NCI-H187 (cell line): ENCODE measurements at regions not wholly inside any gene's neighbourhood (a gene's known extent, or its start where the extent isn't known, plus 50 kb on each side); places are given as distances from the start of the nearest gene placed in this dataset.
"Not testable (repeated sequence)": the region's sequence is repeated elsewhere in the genome, so short reads cannot be mapped to it uniquely, and the experiment has no call there.

ENCODE experiments used
- DNase-seq, 2 experiments: peaks; one replicate each; lab custom pipeline; 2025; lab: John Stamatoyannopoulos, UW

DNA sequence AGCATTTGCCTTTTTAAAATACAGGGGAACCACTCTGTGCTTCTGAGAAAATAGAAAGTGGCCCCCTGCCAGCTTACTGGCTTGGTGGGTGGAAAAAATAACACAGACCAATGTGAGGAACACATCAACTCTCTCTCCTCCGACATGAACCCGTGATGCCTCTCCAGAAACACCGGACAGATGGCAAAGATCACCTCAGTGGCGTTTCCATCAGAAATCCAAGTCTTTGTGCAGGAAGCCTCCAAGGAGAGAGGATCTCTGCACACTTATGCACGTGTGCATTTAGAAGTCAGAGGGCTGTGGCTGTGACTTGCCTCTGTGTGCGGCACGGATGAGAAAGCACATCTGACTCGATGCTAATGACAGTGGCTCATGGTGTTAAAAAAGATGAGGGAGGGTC is 112.3 kb upstream of the KLF12 start:
- no peak for DNase-seq

DNA sequence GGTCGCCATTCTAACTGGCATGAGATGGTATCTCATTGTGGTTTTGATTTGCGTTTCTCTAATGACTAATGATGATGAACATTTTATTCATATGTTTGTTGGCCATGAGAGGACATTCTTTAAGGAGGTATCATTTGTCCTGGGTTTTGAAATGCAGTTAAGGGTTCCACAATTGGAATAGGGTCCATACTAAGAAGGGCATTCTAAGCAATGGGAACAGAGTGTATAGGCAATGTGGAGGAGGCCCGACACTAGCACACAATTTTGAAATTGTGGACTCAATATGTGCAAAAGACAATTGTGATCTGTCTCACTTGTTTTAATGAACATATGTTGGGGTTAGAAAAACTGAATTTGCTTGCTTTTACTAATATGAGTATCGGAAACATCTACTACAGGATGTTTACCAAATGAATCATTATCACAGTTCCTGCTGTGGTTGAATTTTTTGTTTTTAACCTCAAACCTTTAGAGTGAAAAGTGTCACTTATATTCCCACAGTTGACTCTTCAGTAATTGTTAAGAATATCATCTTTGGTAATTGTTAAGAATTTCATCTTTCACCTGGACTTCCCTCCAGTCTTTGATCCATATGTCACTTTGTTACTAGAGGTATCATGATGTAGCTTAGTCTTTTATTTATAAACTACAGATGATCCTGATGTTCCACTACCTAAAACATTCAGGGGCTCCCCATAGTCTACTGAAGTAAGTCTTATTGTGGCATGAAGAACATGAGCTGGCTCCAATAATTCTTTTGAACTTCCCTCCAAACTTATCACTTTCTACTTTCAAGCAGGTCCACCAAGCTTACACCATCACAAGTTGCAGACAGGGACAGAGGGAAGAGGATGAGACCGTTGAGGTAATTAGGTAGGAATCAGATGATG is 109.7 kb upstream of the KLF12 start:
- DNase-seq: no peak

DNA sequence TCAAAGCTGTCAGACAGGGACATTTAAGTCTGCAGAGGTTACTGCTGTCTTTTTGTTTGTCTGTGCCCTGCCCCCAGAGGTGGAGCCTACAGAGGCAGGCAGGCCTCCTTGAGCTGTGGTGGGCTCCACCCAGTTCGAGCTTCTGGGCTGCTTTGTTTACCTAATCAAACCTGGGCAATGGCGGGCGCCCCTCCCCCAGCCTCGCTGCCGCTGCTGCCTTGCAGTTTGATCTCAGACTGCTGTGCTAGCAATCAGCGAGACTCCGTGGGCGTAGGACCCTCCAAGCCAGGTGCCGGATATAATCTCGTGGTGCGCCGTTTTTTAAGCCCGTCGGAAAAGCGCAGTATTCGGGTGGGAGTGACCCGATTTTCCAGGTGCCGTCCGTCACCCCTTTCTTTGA is 107.1 kb upstream of the KLF12 start:
- not testable (repeated sequence) for DNase-seq

DNA sequence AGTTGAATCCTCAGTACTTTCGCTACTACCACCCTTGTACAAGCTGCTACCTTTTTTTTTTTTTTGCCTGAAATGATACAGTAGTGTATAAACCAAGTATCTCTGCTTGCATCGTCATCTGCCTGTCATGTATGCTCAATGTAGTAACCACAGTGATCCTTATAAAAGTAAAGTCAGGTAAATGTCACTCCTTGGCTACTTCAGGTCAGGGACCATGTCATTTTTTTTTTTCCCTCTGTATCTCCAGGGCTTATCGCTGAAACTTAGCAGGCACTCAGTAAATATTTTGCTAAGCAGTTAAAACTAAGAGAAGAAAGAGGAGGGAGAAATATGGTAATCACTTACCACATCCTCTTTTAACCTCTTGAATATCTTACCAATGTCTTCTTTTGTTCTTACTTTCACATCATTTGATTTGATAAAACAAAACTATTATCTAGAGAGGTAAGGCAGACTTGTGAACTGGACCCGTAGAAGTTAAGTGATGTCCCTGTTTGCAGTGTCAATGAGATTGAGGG is 96.8 kb upstream of the KLF12 start:
- no peak for DNase-seq

DNA sequence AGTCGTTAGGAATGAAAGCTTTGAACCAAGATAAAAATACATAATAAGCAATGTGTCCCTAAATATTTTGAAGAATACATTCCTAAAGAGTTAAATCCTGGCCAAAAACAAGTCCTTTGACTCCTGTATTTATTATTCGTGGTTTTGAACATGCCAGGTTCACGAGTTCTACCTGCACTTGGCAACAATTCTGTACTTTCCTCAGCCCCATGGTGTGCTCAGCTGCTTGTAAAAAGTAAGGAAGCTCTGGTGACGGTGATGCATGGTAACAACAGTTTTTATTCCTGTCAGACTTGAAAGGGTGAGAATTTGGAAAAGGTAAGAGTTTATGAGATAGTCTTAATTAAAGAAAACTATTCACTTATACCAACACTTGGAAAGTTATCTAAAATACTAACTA is 95.0 kb upstream of the KLF12 start:
- DNase-seq: no peak

DNA sequence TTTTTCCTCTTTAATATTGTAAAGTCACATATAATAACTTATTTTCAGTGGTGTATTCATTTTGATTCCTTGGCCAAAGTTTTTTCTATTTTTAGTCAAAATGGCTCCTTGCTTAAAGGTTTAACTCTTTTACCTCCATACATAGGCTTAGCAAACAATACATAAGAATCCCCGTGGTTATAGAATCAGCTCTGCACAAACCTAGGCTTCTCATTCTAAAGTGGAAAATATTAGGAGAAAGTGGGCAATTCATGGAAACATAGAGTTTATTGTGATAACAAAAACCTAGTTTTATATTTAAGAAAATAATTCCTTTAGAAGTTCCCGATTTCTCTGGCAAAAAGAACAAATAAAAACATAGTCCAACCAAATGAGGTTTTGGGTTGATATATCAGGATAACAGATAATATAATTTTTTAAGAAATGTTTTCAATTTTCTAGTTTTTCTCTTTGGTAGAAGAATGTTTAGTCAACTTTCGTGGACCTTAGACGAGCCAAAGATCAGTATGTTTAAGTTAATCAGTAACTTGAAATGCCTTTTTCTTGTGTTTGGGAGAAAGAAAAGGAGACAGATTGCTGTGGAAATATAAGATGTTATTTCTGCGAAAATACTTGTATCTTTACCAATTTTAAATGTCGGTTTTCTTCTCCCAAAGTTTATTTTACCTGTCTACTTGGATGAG is 93.4 kb upstream of the KLF12 start:
- DNase-seq: no peak

DNA sequence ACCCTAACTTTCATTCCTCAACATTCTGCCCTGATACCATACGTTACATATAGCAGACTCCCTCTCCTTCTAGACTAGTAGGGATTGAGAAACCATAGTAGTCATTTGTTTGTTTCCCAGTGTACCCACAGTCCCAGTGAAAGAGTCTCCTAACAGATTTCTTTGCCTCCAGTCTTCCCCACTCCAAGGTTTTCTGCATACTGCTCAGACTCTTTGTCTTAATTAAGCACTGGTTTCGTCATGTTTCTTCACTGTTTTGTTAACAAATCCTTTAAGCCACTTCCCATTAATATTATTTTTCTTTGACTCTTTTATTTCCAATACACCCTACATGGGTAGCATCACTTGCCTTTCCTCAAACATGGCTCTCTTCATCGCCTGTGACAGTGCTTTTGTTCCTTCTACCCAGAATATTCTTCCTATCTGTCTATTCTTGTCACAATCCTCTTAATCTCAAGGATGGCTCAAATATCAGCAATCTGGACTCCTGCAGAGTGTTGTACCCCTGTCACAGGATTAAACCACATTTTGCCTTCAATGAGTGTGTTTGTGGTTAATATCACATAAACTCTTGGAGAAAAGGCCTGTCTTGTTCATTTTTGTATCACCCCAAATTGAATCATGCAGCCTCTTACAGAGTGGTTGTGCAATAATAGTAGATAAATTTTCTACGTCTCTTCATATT is 92.7 kb upstream of the KLF12 start:
- DNase-seq: no peak

DNA sequence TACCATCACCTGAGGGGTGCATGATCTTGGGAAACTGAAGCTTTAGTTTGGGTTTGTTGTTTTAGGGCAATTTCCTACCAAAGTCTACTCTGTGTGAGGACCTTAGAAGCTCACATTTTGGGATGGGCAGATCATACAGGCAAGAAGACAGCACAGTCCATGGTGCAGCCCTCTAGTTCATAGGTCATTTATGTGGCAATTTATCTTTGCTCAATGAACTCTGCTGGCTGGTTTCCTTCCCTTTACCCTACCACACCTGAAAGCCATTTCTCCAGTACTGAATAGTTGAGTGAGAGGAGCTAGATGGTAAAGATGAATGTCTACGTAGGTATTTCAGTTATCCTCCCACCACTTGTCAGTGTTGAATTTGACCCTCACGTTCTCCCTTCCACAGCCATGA is 87.5 kb upstream of the KLF12 start:
- no peak for DNase-seq

DNA sequence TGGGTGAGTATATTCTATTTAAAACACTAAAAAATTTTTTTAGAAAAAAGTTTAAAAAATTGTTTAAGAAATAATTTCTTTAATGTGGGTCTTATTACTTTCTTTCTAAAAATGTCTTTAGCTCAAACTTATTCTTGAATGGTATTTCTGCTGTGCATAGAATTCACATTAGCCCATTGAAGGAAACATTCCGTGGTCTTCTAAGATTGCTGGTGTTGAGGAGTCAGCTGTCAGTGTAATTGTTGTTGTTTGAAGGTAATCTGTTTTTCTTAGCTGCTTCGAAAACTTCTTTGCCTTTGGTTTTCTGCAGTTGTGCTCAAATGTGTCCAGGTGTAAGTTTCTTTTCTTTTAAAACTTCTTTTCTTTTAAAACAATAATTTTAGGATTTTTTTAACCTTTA is 85.4 kb upstream of the KLF12 start:
- DNase-seq: no peak

DNA sequence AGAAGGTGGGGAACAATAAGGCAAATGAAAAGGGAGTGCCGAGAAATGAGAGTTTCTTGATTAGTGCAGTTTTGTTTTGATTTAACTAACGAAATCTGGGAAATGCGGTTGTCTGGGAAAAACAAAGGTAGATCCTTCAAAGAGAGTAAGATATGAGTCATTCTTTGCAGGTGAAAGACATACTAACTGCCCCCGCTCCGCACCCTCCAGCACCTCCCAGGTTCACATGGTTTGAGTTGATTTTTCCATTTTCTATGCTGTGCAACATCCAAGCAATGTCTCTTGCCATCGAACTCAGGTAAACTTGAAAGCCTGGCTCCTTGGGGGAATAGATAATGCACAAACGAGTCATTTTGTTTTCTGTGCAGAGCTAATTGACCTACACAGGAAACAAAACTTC is 84.1 kb upstream of the KLF12 start:
- DNase-seq: no peak

DNA sequence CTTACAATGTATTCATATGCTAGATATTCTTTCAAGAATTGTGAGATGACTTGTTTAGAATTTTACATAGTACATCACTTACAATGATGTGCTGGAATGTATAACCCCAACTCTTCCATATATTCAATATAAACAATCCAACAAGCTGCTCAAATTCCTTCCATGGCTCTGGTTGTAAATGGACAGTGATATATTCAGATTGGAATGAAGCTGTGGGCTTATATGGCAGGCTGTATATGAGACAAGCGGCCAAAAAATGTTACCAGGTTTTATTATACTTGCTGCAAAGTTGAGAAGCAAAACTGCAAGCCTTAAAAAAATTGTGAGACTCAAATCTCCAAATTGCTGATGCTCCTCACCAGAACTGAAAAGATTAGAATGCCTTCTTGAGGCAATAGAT is 83.6 kb upstream of the KLF12 start:
- DNase-seq: no peak

DNA sequence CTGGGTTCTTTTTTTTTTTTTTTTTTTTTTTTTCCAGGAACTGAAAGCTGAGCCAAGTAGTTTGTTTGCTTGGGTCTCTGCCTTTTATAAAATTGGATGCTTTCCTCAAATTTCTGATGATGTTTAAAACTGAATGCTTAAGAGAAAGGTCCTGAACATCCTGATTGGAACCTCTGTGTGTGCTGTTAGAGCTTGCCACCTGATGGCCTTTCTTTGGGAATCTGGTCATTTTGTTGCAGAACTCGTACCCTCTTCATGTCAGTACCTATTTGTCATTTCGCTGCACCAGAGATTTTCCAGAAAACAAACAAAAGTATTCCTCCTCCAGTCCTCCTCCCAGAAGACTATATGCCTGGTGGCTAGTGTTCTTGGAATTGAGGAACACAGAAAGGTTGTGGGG is 81.2 kb upstream of the KLF12 start:
- no peak for DNase-seq

DNA sequence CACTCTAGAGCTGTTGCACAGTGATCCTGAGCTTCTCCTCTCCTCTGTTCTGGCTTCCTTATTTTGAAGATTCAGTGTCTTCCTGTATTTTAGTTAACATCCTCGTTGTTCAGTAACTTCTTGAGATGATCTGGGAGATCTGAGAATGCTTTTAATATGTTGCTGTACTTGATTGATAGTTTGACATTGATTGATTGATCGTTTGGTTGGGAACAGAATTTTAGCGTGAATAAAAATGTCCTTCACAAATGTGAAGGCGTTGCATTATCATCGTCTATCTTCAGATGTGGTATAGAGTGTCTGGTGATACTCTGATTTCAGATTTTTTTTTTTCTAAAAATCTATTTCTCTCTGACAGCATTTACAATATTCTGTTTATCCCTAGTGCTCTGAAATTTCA is 80.1 kb upstream of the KLF12 start:
- DNase-seq: no peak

DNA sequence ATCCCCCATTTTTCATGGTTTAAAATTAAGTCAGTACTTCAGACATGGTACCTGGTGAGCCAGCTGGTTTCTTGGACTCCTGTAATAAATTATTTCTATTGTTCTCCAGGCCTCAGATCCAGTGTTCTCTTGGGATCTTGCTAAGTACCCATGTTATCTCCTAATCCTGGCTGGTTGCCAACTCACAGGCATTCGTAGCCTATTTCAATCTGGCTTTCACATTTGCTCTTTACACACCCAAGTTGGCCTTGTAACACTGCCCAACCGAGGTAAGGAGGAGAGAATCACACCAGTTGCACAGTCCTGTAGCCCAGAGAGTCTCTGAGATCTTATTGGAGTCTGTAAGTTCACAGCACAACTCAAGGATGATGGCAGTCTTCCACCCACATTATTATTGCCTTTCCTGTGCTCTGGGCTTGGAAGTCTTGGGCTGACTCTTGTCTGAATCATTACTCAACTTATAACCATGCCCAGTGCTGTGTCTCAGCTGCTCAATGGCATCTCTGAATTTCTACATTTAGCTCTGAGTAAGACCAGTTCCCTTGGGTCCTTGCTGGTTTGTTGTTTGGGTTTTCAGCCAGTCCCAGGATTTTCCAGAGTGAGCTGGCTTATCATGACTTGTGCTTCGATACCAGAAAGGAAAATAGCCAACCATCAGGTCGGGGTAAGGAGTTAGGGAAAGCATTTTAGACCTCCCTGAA is 76.6 kb upstream of the KLF12 start:
- DNase-seq: peak; percentile 78 to 80

DNA sequence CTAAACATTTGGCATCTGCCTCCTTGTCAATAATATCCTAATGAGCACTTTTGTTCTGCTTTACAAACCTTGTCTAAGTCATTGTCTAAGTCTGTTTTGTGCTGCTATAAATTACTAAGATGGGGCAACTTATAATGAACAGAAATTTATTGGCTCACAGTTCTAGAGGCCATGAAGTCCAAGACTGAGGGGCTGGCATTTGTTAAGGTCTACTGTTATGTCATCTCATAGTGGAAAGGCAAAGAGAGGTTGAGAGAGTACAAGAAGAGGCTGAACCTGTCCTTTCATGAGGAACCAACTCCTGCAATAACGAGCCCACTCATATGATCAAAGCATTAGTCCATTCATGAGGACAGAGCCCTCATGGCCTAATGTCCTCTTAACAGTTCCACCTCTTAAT is 72.7 kb upstream of the KLF12 start:
- DNase-seq: no peak

DNA sequence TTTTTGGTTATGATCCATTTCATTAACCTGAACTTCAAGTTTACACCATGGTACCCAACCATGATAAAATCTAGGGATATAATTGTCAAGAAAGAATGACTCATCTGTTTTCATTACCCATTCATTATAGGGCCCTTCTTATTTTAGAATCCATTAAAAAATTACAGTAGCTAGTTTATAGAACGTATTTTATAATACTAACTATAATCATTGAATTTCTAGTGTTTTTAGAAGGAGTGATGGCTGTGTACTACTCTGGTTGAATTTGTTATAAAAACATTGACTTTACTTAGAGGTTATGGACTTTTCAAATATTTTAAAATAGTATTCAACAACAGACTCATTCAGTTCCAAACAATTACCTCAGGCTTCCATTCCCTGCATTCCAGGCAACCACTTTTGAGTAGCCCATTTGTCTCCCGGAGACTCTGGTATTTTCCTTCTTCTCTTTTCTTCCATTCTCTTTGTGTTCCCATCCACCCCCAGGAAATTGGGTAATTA is 71.9 kb upstream of the KLF12 start:
- no peak for DNase-seq

DNA sequence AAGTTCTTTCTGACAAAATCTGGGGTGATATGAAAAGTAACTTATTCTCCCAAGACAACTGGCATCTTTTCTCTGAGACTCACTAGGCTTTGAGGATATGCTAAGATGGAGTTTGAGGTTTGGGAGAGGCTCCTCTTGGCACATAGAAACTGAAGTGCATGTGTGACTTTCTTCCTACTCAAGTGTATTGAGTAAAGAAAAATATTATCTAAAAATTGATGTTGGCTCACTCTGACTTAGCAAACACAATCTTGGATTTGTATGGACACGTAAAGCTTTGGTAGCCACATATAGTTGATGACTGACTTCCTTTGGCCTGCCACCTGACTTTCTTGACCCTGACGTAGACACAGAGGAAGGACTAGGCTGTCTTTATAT is 71.1 kb upstream of the KLF12 start:
- no peak for DNase-seq

DNA sequence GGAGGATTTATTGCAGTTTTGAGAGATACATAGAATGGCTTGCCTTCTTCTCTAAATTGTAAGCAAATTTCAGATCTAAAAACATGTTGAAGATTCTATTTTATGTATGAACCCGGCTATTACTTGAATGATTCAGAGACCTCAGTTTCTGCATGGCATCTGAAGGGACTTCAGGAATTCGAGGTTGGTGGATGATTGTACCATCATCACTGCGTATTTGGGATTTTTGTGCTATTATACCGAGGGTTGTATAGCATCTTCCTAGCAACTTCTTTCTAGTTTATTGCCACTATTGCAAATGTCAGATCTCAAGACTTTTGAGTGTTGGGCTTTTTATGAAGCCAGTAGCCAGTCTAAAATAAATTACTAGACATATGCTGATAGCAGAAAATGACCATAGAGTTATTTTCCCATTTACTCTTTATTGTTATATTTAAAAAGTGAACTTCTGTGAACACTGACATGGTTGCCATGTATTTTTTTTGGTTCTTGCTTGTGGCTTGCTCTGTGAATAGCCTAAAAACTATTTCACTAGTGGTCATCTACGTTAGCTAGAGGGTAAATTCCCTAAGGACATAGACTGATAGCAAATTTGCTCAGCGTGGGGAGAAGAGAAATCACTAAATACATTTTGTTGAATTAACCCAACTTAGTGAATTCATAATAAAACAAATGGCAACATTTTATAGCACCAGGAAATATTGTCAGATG is 70.6 kb upstream of the KLF12 start:
- DNase-seq: no peak

DNA sequence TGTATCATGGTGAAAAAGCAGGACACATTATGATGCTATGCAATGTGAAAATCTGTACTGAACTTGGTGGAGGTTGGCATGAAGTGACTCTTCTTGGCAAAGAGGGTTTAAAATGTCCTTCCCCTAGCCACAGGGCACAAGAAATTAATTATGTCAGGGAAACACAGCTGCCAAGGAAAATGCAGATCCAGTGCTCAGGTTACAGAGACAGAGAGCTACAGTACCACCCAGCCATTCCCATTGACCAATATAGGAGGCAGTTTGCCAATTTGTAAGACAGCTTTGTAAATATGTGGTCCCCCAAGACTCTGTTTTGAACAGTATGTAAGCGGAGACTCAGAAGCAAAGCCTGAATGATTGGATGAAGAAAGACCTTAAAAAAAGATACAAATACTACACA is 69.4 kb upstream of the KLF12 start:
- DNase-seq: no peak

DNA sequence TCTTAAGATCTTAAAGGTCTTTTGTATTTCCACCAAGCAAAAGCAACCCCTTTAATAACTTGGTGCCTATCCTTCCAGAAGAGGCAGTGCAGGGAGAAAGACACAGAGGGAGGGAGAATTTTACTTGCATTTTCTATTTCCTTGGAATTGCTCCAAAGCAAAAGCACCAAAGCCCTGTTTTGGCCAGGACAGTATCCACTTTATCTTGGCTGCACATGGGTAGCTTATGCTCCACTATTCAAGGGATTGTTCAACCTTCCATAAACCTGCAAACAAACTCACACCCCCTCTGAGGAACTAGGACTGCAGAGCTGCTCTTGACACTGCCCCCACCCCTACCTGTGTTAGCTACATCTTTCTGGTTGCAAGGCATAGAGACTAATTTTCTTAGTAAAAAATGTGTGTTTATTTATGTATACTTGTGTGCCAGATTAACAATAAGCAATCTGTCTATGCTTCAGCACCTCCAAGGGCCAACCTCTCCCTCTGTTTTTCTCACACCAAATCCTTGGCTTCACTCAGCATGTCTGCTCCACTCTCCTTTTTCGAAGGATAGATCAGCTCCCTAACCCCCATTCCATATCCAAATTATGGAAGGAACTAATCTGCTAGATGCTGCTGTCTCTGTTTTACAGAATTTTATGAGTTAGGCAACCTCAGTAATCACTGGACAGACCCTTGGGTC is 68.1 kb upstream of the KLF12 start:
- no peak for DNase-seq

DNA sequence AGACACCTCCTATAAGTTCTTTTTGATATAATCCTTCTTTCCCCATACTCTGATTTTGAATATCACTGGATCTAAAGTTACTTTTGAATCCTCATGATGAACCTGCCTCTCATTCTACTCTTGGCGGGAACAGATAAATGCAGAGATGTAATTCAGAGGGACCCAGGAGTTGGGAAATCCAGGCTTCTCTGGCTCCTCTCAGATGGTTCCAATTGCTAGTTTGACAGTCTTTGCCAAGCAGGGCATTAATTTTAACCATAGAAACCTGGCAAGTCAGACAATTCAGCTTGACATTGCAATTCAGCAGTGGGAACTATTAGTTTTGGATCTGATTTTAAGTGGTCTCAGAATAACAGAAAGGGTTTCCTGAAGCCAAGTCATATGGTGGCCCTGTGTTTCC is 67.3 kb upstream of the KLF12 start:
- no peak for DNase-seq
